ENCODE measurements at regions not wholly inside any gene's neighbourhood (a gene's known extent, or its start where the extent isn't known, plus 50 kb on each side); places are given as distances from the start of the nearest gene placed in this dataset.

DNA sequence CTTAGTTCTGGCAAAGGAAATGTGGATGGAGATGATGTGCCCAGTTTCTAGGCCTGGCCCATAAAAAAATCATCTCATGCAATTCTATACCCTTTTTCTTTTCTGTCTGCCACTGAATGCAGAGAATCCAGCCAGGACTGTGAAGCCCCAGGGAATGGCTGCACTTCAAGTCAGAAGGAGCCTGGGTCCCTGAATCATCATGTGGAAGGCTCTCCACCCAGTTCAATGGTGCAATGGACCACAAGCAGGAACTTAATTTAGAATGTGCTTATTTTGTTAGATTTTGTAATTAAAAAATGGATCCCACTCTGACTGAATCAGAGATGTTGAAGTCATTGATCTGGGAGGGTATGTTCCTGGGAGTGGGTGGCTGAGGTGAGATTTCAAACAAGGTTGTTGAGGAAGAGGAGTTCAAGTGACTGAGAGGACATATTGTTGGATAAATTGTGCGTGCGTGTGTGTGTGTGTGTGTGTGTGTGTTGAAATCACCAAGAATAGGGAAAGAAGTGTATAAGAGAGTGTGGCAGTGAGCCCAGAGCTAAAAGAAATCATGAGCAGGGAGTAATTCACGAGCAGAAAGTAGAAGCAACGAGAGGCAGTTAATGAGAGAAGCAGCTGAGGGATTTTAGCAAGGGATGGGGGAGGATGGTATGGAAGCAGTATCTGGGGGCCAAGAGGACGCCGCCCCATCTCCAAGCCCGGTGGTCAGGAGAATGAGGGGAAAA, 125.4 kb downstream of the TMX1 start:
- TF ChIP-seq GATA2 (IDR thresholded peaks at IDR 0.05; ENCODE audit: low read depth, low read length): no peak
- no peak for TF ChIP-seq GATA3 (IDR thresholded peaks at IDR 0.05; ENCODE audit: low read depth, low read length)

Data from SH-SY5Y (cell line).